ENCODE measurements at regions not wholly inside any gene's neighbourhood (a gene's known extent, or its start where the extent isn't known, plus 50 kb on each side); places are given as distances from the start of the nearest gene placed in this dataset.

DNA sequence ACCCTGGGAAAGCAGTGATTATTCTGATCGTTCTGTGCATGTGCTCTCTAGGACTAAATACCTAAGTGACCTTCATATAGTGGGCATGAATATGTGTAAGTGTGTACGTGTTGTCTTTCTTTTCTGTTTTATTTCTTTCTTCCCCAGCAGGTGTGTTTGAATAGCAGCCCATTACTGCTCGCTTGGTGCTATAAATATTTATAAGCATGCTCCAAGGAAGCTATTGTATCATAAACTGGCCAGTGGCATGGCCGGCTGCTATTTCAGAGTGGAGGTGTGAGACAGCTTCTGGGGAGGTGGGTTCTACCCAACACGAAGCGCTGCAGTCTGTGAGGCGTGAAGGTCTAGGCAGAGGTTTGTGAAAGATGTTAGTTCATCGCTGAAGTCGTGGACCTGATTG lies 641.8 kb downstream of the NTRK3 start:
- H3K4me1 ChIP-seq (replicated peaks in 1 of 4; ENCODE audit: control insufficient read depth in 3 of 4, insufficient read depth in 4 of 4, low read length in 3 of 4), result no peaks in the 10 kb centered on the region
- H3K23ac ChIP-seq (ENCODE audit: insufficient read length), result no peak overlapping the region
- H2AK5ac ChIP-seq (ENCODE audit: low read depth, low read length), result no peak overlapping the region
- H2BK15ac ChIP-seq (ENCODE audit: low read length), result no peak overlapping the region
- WGBS, 2 experiments (ENCODE audit: extremely low coverage in 1 of 2, insufficient coverage in 1 of 2, insufficient read length in 1 of 2, insufficient replicate concordance in 2 of 2, low coverage in 1 of 2, low lambda C conversion rate in 2 of 2, missing lambda C conversion rate in 1 of 2), result 84% methylated on average over 9 of the region's 9 CpGs; no CpG with 5 or more reads in 1 of the 2 experiments
- H3K4ac ChIP-seq (replicated peaks; ENCODE audit: insufficient read length, low read depth, low read length), result no peak overlapping the region
- H4K5ac ChIP-seq (ENCODE audit: insufficient read length, low read depth, low read length), result no peak overlapping the region
- H3K27ac ChIP-seq (ENCODE audit: low read depth, low read length), result no peak overlapping the region
- no peaks in the 10 kb centered on the region for H3K79me2 ChIP-seq (ENCODE audit: control insufficient read depth in 1 of 2, insufficient read depth in 2 of 2, low read length in 2 of 2)
- H2BK12ac ChIP-seq (ENCODE audit: low read depth, low read length), result no peak overlapping the region
- no peak overlapping the region for H2AFZ ChIP-seq (ENCODE audit: low read length)
- no peak overlapping the region for H3K18ac ChIP-seq (ENCODE audit: extremely low read depth, low read length)
- no peak overlapping the region for H2BK120ac ChIP-seq (replicated peaks; ENCODE audit: low read depth, low read length)
- H3K23me2 ChIP-seq (ENCODE audit: low read depth, low read length), result no peaks in the 10 kb centered on the region
- POLR2A ChIA-PET (ENCODE audit: partially characterized antibody), result no interaction called here
- DNase-seq (ENCODE audit: low read depth in 1 of 2, low spot score in 2 of 2) (no peak), FAIRE-seq (no peak)
- H3K9ac ChIP-seq (replicated peaks in 1 of 4; ENCODE audit: extremely low read depth in 1 of 4, low read depth in 3 of 4, low read length in 3 of 4), result no peak overlapping the region
- H3K79me1 ChIP-seq (ENCODE audit: low read depth, low read length), result no peaks in the 10 kb centered on the region
- H3K9me3 ChIP-seq (ENCODE audit: insufficient read depth in 2 of 2, low read depth in 1 of 2, low read length in 1 of 2), result no peaks in the 10 kb centered on the region
- TF ChIP-seq CTBP2 (IDR thresholded peaks at IDR 0.05; ENCODE audit: borderline replicate concordance, insufficient read depth, insufficient read length, low read length) (no peak), POLR2A (IDR thresholded peaks at IDR 0.05; ENCODE audit: control extremely low read depth in 1 of 2, low read depth in 2 of 2, low read length in 2 of 2) (no peak), SP4 (IDR thresholded peaks at IDR 0.05; ENCODE audit: low read length) (no peak), TAF7 (optimal IDR thresholded peaks at IDR 0.05; ENCODE audit: borderline replicate concordance, low read depth, low read length) (no peak), CEBPB (IDR thresholded peaks at IDR 0.05; ENCODE audit: low read depth, low read length) (no peak), RNF2 (IDR thresholded peaks at IDR 0.05; ENCODE audit: borderline replicate concordance, low read depth, low read length, missing control alignments, poor library complexity, severe bottlenecking) (no peak), SIX5 (IDR thresholded peaks at IDR 0.05; ENCODE audit: low read depth, low read length) (no peak), HDAC2 (IDR thresholded peaks at IDR 0.05; ENCODE audit: borderline replicate concordance in 1 of 2, low read depth in 2 of 2, low read length in 2 of 2) (no peak), E2F6 (IDR thresholded peaks at IDR 0.05) (no peak), SIN3A (conservative IDR thresholded peaks at IDR 0.05 in 1 of 2, IDR thresholded peaks at IDR 0.05 in 1 of 2; ENCODE audit: low read depth in 1 of 2, low read length in 2 of 2) (no peak), BACH1 (IDR thresholded peaks at IDR 0.05; ENCODE audit: low read length) (no peak), EZH2 (IDR thresholded peaks at IDR 0.05; ENCODE audit: low read depth, low read length, severe bottlenecking) (no peak)
- no peaks in the 10 kb centered on the region for H3K36me3 ChIP-seq (ENCODE audit: control insufficient read depth in 2 of 4, insufficient read depth in 4 of 4, low read length in 3 of 4)
- H3K56ac ChIP-seq (replicated peaks; ENCODE audit: insufficient read length, low read depth, low read length), result no peak overlapping the region
- H3K14ac ChIP-seq (ENCODE audit: insufficient read length), result no peak overlapping the region
- CTCF ChIA-PET (ENCODE audit: partially characterized antibody), result interaction anchor here (1.2 to 3.5 kb wide), 2 partner anchors 11 to 643 kb away, joined by 3 to 22 read pairs; no protein-coding TSS in a partner anchor
- H4K20me1 ChIP-seq (replicated peaks in 1 of 2; ENCODE audit: control insufficient read depth in 1 of 2, insufficient read depth in 2 of 2, low read length in 2 of 2), result no peaks in the 10 kb centered on the region
- H2BK20ac ChIP-seq (ENCODE audit: low read length), result no peak overlapping the region
- H2BK5ac ChIP-seq (ENCODE audit: low read depth, low read length), result no peak overlapping the region
- no peak overlapping the region for H3K4me3 ChIP-seq (ENCODE audit: extremely low read depth in 1 of 4, insufficient read depth in 2 of 4, low read depth in 3 of 4, low read length in 4 of 4)
- H4K8ac ChIP-seq (ENCODE audit: extremely low read depth, insufficient read depth, low read length), result no peak overlapping the region
- H4K91ac ChIP-seq (replicated peaks; ENCODE audit: insufficient read length, low read length), result no peak overlapping the region
- H3K27me3 ChIP-seq (replicated peaks in 1 of 4; ENCODE audit: control insufficient read depth in 3 of 4, extremely low read depth in 1 of 4, insufficient read depth in 3 of 4, low read length in 3 of 4), result no peaks in the 10 kb centered on the region
- no peak overlapping the region for H3K4me2 ChIP-seq (ENCODE audit: insufficient read depth in 1 of 2, low read depth in 2 of 2, low read length in 2 of 2)
